ENCODE measurements at regions not wholly inside any gene's neighbourhood (a gene's known extent, or its start where the extent isn't known, plus 50 kb on each side); places are given as distances from the start of the nearest gene placed in this dataset.

DNA sequence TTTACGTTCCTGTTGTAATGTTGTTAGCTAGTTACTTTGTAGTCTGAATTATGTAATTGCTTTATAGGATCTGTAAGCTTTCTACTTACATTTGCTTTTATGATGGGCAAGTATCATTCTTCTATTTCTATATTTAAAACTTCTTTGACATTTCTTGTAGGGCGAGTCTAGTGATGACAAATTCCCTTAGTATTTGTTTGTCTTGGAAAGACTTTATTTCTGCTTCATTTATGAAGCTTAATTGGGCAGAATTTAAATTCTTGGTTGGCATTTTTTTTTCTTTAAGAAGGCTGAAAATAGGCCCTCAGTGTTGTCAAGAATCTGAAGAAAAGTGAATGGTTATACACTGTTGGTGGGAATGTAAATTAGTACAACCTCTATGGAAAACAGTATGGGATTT, 506.3 kb downstream of the TENT5A start:
- no peaks in the 10 kb centered on the region for H3K27me3 ChIP-seq (ENCODE audit: control insufficient read depth in 2 of 2, insufficient read depth in 2 of 2, low read length in 2 of 2)
- H3K79me2 ChIP-seq (ENCODE audit: insufficient read depth, low read length): no peaks in the 10 kb centered on the region
- intact Hi-C loops (cut with micrococcal nuclease): no loop called here
- TF ChIP-seq, protein P1, sequence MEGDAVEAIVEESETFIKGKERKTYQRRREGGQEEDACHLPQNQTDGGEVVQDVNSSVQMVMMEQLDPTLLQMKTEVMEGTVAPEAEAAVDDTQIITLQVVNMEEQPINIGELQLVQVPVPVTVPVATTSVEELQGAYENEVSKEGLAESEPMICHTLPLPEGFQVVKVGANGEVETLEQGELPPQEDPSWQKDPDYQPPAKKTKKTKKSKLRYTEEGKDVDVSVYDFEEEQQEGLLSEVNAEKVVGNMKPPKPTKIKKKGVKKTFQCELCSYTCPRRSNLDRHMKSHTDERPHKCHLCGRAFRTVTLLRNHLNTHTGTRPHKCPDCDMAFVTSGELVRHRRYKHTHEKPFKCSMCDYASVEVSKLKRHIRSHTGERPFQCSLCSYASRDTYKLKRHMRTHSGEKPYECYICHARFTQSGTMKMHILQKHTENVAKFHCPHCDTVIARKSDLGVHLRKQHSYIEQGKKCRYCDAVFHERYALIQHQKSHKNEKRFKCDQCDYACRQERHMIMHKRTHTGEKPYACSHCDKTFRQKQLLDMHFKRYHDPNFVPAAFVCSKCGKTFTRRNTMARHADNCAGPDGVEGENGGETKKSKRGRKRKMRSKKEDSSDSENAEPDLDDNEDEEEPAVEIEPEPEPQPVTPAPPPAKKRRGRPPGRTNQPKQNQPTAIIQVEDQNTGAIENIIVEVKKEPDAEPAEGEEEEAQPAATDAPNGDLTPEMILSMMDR (IDR thresholded peaks at IDR 0.05): no peak
- H3K4me3 ChIP-seq (replicated peaks in 1 of 3; ENCODE audit: low read depth in 2 of 3, low read length in 3 of 3): no peak overlapping the region
- no peaks in the 10 kb centered on the region for H4K20me1 ChIP-seq (ENCODE audit: insufficient read depth, low read length)
- peaks cover 0 to 1% of the 10 kb centered on the region in 2 donors for H3K9me3 ChIP-seq (replicated peaks in 1 of 2; ENCODE audit: control insufficient read depth in 1 of 2, insufficient read depth in 1 of 2, low read length in 2 of 2)
- H3K27ac ChIP-seq (ENCODE audit: low read depth in 1 of 2, low read length in 2 of 2): no peak overlapping the region
- WGBS (ENCODE audit: insufficient coverage): no CpG with 5 or more reads among the region's 2 CpGs
- H3K9me3 Mint-ChIP-seq: peaks cover 0 to 6% (median 3%) of the 10 kb centered on the region in 7 donors
- no peak overlapping the region for H3K4me2 ChIP-seq (replicated peaks; ENCODE audit: extremely low read depth, low read length, poor library complexity, severe bottlenecking)
- H3K4me3 Mint-ChIP-seq: no peak overlapping the region
- H3K27me3 Mint-ChIP-seq (ENCODE audit: low read depth in 3 of 3): no peaks in the 10 kb centered on the region
- no peak for DNase-seq
- H3K4me1 Mint-ChIP-seq: no peaks in the 10 kb centered on the region
- no peaks in the 10 kb centered on the region for H3K36me3 Mint-ChIP-seq
- H3K4me1 ChIP-seq (ENCODE audit: control insufficient read depth in 1 of 2, insufficient read depth in 2 of 2, low read length in 2 of 2): no peaks in the 10 kb centered on the region
- no peak overlapping the region for H3K27ac Mint-ChIP-seq
- H2AFZ ChIP-seq (ENCODE audit: insufficient read depth, low read depth, low read length, poor library complexity, severe bottlenecking): no peak overlapping the region
- no peak overlapping the region for H3K9ac ChIP-seq (ENCODE audit: insufficient read depth, low read length, poor library complexity, severe bottlenecking)
- H3K36me3 ChIP-seq (replicated peaks in 1 of 2; ENCODE audit: control insufficient read depth in 1 of 2, insufficient read depth in 2 of 2, low read length in 2 of 2): no peaks in the 10 kb centered on the region

DNA sequence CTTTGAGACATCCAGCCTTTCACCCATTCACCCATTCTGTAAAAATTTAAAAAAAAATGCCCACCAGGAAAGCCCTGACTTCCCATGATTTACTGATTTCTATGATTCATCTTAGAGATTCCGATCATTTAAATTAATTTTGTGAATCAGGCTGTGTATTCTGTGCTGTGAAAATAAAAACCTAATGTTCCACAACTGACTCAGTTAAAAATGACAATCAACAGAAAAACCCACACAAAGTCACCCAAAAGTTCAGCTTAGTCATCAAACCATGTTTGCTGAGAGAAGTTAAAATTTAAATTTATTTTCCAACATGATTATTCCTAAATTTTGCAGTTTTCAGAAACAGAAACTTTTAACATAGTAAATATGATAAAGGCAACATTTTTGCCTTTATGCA, 509.9 kb downstream of the TENT5A start:
- H3K79me2 ChIP-seq (ENCODE audit: insufficient read depth, low read length): no peaks in the 10 kb centered on the region
- intact Hi-C loops (cut with micrococcal nuclease): no loop called here
- H3K4me2 ChIP-seq (replicated peaks; ENCODE audit: extremely low read depth, low read length, poor library complexity, severe bottlenecking): no peak overlapping the region
- H3K9ac ChIP-seq (ENCODE audit: insufficient read depth, low read length, poor library complexity, severe bottlenecking): no peak overlapping the region
- no peaks in the 10 kb centered on the region for H3K4me1 ChIP-seq (ENCODE audit: control insufficient read depth in 1 of 2, insufficient read depth in 2 of 2, low read length in 2 of 2)
- no peak overlapping the region for H3K27ac ChIP-seq (ENCODE audit: low read depth in 1 of 2, low read length in 2 of 2)
- H3K9me3 ChIP-seq (replicated peaks in 1 of 2; ENCODE audit: control insufficient read depth in 1 of 2, insufficient read depth in 1 of 2, low read length in 2 of 2): no peaks in the 10 kb centered on the region
- peaks cover 0 to 3% (median 0%) of the 10 kb centered on the region in 7 donors for H3K9me3 Mint-ChIP-seq
- H3K4me3 ChIP-seq (replicated peaks in 1 of 3; ENCODE audit: low read depth in 2 of 3, low read length in 3 of 3): no peak overlapping the region
- H3K27me3 Mint-ChIP-seq (ENCODE audit: low read depth in 3 of 3): peaks cover 0 to 1% (median 0%) of the 10 kb centered on the region in 3 donors
- no peaks in the 10 kb centered on the region for H4K20me1 ChIP-seq (ENCODE audit: insufficient read depth, low read length)
- no peak overlapping the region for H3K27ac Mint-ChIP-seq
- no peaks in the 10 kb centered on the region for H3K36me3 Mint-ChIP-seq
- H3K36me3 ChIP-seq (replicated peaks in 1 of 2; ENCODE audit: control insufficient read depth in 1 of 2, insufficient read depth in 2 of 2, low read length in 2 of 2): no peaks in the 10 kb centered on the region
- WGBS (ENCODE audit: insufficient coverage): no CpG with 5 or more reads among the region's 1 CpG
- H3K4me3 Mint-ChIP-seq: no peak overlapping the region
- no peak for DNase-seq
- H3K27me3 ChIP-seq (ENCODE audit: control insufficient read depth in 2 of 2, insufficient read depth in 2 of 2, low read length in 2 of 2): no peaks in the 10 kb centered on the region
- TF ChIP-seq, protein P1 (IDR thresholded peaks at IDR 0.05): no peak
- no peak overlapping the region for H2AFZ ChIP-seq (ENCODE audit: insufficient read depth, low read depth, low read length, poor library complexity, severe bottlenecking)
- H3K4me1 Mint-ChIP-seq: no peaks in the 10 kb centered on the region

Data from CD14-positive monocyte (primary cell).